HepG2 (cell line): ENCODE measurements at regions not wholly inside any gene's neighbourhood (a gene's known extent, or its start where the extent isn't known, plus 50 kb on each side); places are given as distances from the start of the nearest gene placed in this dataset.

Experiments
- HDAC2 ChIP-seq: sonication (generic); formaldehyde crosslinking; IDR thresholded peaks from 2 replicates; pipeline ENCODE4 v1.4.0; 2020; ENCODE audit warnings: missing genetic modification reagents
- HNRNPK ChIP-seq: fragments of 200-400 bp; formaldehyde crosslinking; IDR thresholded peaks from 2 replicates; pipeline ENCODE4 v1.6.1; 2018; ENCODE audit warnings: low read length, low read depth, moderate library complexity, mild to moderate bottlenecking; ENCODE audit not compliant: poor library complexity, severe bottlenecking
- KDM5A ChIP-seq: fragments of 200-600 bp; sonication (generic); IDR thresholded peaks from 2 replicates; pipeline ENCODE4 v1.7.0; 2018; ENCODE audit warnings: antibody characterized with exemption, mild to moderate bottlenecking, low read length, borderline replicate concordance
- MAFG ChIP-seq: sonication (generic); formaldehyde crosslinking; IDR thresholded peaks from 2 replicates; pipeline ENCODE4 v1.5.1; 2020; ENCODE audit warnings: mild to moderate bottlenecking, missing genetic modification reagents
- NCOR1 ChIP-seq: fragments of 200-600 bp; sonication (generic); IDR thresholded peaks from 2 replicates; pipeline ENCODE4 v1.7.0; 2017; ENCODE audit warnings: antibody characterized with exemption, low read length, borderline replicate concordance
- PITX1 ChIP-seq: sonication (generic); formaldehyde crosslinking; IDR thresholded peaks from 2 replicates; pipeline ENCODE4 v1.5.1; 2020; ENCODE audit warnings: mild to moderate bottlenecking, missing genetic modification reagents
- SATB2 ChIP-seq: sonication (generic); formaldehyde crosslinking; IDR thresholded peaks from 2 replicates; pipeline ENCODE4 v1.5.0; 2020; ENCODE audit warnings: missing genetic modification reagents
- TBL1XR1 ChIP-seq: fragments of 150-350 bp; IDR thresholded peaks from 2 replicates; pipeline ENCODE4 v1.6.1; 2014; ENCODE audit warnings: borderline replicate concordance, low read length; ENCODE audit not compliant: partially characterized antibody
- XRCC5 ChIP-seq: fragments of 200-400 bp; formaldehyde crosslinking; optimal IDR thresholded peaks from 2 replicates; pipeline ENCODE3; 2017; ENCODE audit warnings: mild to moderate bottlenecking, low read length
- ZFP36L1 ChIP-seq: sonication (generic); formaldehyde crosslinking; IDR thresholded peaks from 2 replicates; pipeline ENCODE4 v1.8.0; 2022; ENCODE audit warnings: mild to moderate bottlenecking, missing genetic modification reagents, moderate library complexity
- ZFX ChIP-seq: sonication (generic); formaldehyde crosslinking; IDR thresholded peaks from 2 replicates; pipeline ENCODE4 v1.4.0; 2020; ENCODE audit warnings: mild to moderate bottlenecking, low read depth, missing genetic modification reagents, moderate library complexity
- ZMYM3 ChIP-seq: sonication (generic); formaldehyde crosslinking; IDR thresholded peaks from 2 replicates; pipeline ENCODE4 v1.5.1; 2020; ENCODE audit warnings: mild to moderate bottlenecking, missing genetic modification reagents
- ZNF430 ChIP-seq: sonication (generic); formaldehyde crosslinking; IDR thresholded peaks from 2 replicates; pipeline ENCODE4 v1.9.0; 2021; ENCODE audit warnings: mild to moderate bottlenecking, missing genetic modification reagents
- TF ChIP-seq, protein P1 (sequence below): sonication (generic); formaldehyde crosslinking; conservative IDR thresholded peaks from 2 replicates; pipeline ENCODE4 v1.4.0; 2020; ENCODE audit warnings: mild to moderate bottlenecking, missing genetic modification reagents, moderate library complexity
- TF ChIP-seq, protein P2 (sequence below): sonication (generic); formaldehyde crosslinking; IDR thresholded peaks from 2 replicates; pipeline ENCODE4 v1.5.1; 2020; ENCODE audit warnings: missing genetic modification reagents, mild to moderate bottlenecking, borderline replicate concordance
- TF ChIP-seq, protein P3 (sequence below): sonication (generic); formaldehyde crosslinking; IDR thresholded peaks from 2 replicates; pipeline ENCODE4 v1.5.0; 2020; ENCODE audit warnings: mild to moderate bottlenecking, missing genetic modification reagents
- TF ChIP-seq, protein P4 (sequence below): sonication (generic); formaldehyde crosslinking; IDR thresholded peaks from 2 replicates; pipeline ENCODE4 v1.5.0; 2020; ENCODE audit warnings: mild to moderate bottlenecking, missing genetic modification reagents, moderate library complexity

DNA sequence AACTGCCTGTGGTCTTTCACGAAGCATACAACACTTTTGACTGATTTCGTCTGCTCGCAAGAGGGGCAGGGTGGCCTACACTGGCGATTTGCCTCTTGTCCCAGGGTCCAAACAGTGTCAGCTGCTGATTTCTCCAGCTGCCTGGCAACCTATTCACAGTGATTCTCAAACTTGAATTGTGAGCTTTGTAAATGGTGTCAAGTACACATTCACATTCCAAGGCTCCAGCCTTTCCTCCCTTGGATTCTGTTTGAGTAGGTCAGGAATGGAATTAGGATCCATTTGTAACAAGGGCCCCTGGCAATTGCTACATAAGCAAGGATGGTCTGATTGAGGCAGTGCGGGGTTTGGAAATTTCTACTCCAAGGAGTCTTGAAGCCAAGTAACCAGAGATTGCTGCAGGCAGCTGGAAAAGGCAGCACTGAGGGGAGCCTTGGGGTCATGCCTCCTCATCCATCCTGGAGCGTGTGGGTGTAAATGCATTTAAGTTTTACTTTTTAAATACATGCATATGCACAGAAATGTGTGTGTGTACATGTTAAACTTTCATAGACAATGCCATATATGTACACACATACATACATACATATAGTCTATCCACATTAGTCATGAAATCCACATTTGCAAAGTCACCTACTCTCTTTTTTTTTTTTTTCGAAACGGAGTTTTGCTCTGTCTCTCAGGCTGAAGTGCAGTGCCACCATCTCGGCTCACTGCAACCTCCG lies 86.8 kb upstream of the UXS1 start (continued):
- TF ChIP-seq, protein P1, sequence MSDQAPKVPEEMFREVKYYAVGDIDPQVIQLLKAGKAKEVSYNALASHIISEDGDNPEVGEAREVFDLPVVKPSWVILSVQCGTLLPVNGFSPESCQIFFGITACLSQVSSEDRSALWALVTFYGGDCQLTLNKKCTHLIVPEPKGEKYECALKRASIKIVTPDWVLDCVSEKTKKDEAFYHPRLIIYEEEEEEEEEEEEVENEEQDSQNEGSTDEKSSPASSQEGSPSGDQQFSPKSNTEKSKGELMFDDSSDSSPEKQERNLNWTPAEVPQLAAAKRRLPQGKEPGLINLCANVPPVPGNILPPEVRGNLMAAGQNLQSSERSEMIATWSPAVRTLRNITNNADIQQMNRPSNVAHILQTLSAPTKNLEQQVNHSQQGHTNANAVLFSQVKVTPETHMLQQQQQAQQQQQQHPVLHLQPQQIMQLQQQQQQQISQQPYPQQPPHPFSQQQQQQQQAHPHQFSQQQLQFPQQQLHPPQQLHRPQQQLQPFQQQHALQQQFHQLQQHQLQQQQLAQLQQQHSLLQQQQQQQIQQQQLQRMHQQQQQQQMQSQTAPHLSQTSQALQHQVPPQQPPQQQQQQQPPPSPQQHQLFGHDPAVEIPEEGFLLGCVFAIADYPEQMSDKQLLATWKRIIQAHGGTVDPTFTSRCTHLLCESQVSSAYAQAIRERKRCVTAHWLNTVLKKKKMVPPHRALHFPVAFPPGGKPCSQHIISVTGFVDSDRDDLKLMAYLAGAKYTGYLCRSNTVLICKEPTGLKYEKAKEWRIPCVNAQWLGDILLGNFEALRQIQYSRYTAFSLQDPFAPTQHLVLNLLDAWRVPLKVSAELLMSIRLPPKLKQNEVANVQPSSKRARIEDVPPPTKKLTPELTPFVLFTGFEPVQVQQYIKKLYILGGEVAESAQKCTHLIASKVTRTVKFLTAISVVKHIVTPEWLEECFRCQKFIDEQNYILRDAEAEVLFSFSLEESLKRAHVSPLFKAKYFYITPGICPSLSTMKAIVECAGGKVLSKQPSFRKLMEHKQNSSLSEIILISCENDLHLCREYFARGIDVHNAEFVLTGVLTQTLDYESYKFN (CRISPR knock-in tag), result 0 out of 2 replicates have a peak, but pooled peaks have one; percentile 7
- 0 out of 2 replicates have a peak, but pooled peaks have one; percentile 39 for TF ChIP-seq NCOR1
- TF ChIP-seq ZMYM3 (CRISPR knock-in tag), result no peak
- TF ChIP-seq TBL1XR1, result no peak
- no peak for TF ChIP-seq HDAC2
- TF ChIP-seq KDM5A, result no peak
- TF ChIP-seq, protein P2, sequence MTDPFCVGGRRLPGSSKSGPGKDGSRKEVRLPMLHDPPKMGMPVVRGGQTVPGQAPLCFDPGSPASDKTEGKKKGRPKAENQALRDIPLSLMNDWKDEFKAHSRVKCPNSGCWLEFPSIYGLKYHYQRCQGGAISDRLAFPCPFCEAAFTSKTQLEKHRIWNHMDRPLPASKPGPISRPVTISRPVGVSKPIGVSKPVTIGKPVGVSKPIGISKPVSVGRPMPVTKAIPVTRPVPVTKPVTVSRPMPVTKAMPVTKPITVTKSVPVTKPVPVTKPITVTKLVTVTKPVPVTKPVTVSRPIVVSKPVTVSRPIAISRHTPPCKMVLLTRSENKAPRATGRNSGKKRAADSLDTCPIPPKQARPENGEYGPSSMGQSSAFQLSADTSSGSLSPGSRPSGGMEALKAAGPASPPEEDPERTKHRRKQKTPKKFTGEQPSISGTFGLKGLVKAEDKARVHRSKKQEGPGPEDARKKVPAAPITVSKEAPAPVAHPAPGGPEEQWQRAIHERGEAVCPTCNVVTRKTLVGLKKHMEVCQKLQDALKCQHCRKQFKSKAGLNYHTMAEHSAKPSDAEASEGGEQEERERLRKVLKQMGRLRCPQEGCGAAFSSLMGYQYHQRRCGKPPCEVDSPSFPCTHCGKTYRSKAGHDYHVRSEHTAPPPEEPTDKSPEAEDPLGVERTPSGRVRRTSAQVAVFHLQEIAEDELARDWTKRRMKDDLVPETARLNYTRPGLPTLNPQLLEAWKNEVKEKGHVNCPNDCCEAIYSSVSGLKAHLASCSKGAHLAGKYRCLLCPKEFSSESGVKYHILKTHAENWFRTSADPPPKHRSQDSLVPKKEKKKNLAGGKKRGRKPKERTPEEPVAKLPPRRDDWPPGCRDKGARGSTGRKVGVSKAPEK (CRISPR knock-in tag), result no peak
- TF ChIP-seq, protein P3, sequence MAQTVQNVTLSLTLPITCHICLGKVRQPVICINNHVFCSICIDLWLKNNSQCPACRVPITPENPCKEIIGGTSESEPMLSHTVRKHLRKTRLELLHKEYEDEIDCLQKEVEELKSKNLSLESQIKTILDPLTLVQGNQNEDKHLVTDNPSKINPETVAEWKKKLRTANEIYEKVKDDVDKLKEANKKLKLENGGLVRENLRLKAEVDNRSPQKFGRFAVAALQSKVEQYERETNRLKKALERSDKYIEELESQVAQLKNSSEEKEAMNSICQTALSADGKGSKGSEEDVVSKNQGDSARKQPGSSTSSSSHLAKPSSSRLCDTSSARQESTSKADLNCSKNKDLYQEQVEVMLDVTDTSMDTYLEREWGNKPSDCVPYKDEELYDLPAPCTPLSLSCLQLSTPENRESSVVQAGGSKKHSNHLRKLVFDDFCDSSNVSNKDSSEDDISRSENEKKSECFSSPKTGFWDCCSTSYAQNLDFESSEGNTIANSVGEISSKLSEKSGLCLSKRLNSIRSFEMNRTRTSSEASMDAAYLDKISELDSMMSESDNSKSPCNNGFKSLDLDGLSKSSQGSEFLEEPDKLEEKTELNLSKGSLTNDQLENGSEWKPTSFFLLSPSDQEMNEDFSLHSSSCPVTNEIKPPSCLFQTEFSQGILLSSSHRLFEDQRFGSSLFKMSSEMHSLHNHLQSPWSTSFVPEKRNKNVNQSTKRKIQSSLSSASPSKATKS (CRISPR knock-in tag), result no peak
- TF ChIP-seq MAFG (CRISPR knock-in tag), result no peak
- no peak for TF ChIP-seq XRCC5
- TF ChIP-seq HNRNPK, result no peak
- TF ChIP-seq SATB2 (CRISPR knock-in tag), result no peak
- TF ChIP-seq, protein P4, sequence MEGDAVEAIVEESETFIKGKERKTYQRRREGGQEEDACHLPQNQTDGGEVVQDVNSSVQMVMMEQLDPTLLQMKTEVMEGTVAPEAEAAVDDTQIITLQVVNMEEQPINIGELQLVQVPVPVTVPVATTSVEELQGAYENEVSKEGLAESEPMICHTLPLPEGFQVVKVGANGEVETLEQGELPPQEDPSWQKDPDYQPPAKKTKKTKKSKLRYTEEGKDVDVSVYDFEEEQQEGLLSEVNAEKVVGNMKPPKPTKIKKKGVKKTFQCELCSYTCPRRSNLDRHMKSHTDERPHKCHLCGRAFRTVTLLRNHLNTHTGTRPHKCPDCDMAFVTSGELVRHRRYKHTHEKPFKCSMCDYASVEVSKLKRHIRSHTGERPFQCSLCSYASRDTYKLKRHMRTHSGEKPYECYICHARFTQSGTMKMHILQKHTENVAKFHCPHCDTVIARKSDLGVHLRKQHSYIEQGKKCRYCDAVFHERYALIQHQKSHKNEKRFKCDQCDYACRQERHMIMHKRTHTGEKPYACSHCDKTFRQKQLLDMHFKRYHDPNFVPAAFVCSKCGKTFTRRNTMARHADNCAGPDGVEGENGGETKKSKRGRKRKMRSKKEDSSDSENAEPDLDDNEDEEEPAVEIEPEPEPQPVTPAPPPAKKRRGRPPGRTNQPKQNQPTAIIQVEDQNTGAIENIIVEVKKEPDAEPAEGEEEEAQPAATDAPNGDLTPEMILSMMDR (CRISPR knock-in tag), result no peak
- TF ChIP-seq ZFX (CRISPR knock-in tag), result no peak
- TF ChIP-seq ZNF430, result no peak
- TF ChIP-seq PITX1, result peak; percentile 30; the same call in 1 of the 2 replicates
- no peak for TF ChIP-seq ZFP36L1 (CRISPR knock-in tag)
